Nephron progenitor cell (in vitro differentiated cells): ENCODE measurements at regions not wholly inside any gene's neighbourhood (a gene's known extent, or its start where the extent isn't known, plus 50 kb on each side); places are given as distances from the start of the nearest gene placed in this dataset.
"Not testable (repeated sequence)": the region's sequence is repeated elsewhere in the genome, so short reads cannot be mapped to it uniquely, and the experiment has no call there.

Experiments used
- DNase-seq: peaks from one replicate; pipeline ENCODE4 v3.0.0; 2021
- H3K27ac Mint-ChIP-seq: 2 replicates; pipeline ENCODE4 v1.8.0; 2021; ENCODE audit warnings: mild to moderate bottlenecking, moderate library complexity, mixed read lengths
- H3K27me3 Mint-ChIP-seq: 2 replicates; pipeline ENCODE4 v1.8.0; 2021; ENCODE audit warnings: mild to moderate bottlenecking, low read depth, mixed read lengths; ENCODE audit not compliant: poor library complexity
- H3K36me3 Mint-ChIP-seq: 2 replicates; pipeline ENCODE4 v1.8.0; 2021; ENCODE audit warnings: low read depth, mixed read lengths
- H3K4me1 Mint-ChIP-seq: 2 replicates; pipeline ENCODE4 v1.8.0; 2021; ENCODE audit warnings: mixed read lengths
- H3K4me3 Mint-ChIP-seq: 2 replicates; pipeline ENCODE4 v1.8.0; 2021; ENCODE audit warnings: mild to moderate bottlenecking, moderate library complexity, mixed read lengths
- H3K9me3 Mint-ChIP-seq: 2 replicates; pipeline ENCODE4 v1.8.0; 2021; ENCODE audit warnings: mild to moderate bottlenecking, moderate library complexity, mixed read lengths
- TF ChIP-seq, protein P1 (sequence below): fragments of 200-600 bp; sonication (generic); IDR thresholded peaks from 2 replicates; pipeline ENCODE4 v1.5.0; 2021; ENCODE audit warnings: antibody characterized with exemption

DNA sequence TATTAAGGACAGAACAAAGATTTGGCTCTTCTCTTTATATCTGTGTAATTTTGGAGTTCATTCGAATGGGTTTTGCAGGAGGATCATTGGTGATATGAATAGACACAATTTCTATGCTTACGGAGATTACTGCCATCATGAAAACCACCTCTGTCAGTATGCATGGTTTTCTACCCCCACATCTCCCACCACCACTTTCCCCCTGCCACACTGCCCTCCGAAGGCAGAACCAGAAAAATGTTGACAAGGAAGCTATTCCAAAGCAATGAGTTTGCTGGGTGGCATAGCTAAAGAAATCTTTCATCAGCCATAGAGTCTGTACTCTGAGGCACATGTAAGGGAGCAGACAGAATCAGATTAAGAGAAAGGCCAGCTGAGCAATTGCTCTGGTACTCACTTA lies 567.3 kb upstream of the ACTRT1 start:
- H3K27me3 Mint-ChIP-seq: peaks cover 8% of the 10 kb centered on the region
- no peak overlapping the region for H3K4me3 Mint-ChIP-seq
- H3K9me3 Mint-ChIP-seq: peaks cover 19% of the 10 kb centered on the region
- DNase-seq: no peak
- no peaks in the 10 kb centered on the region for H3K4me1 Mint-ChIP-seq
- H3K27ac Mint-ChIP-seq: no peak overlapping the region
- no peaks in the 10 kb centered on the region for H3K36me3 Mint-ChIP-seq
- TF ChIP-seq, protein P1, sequence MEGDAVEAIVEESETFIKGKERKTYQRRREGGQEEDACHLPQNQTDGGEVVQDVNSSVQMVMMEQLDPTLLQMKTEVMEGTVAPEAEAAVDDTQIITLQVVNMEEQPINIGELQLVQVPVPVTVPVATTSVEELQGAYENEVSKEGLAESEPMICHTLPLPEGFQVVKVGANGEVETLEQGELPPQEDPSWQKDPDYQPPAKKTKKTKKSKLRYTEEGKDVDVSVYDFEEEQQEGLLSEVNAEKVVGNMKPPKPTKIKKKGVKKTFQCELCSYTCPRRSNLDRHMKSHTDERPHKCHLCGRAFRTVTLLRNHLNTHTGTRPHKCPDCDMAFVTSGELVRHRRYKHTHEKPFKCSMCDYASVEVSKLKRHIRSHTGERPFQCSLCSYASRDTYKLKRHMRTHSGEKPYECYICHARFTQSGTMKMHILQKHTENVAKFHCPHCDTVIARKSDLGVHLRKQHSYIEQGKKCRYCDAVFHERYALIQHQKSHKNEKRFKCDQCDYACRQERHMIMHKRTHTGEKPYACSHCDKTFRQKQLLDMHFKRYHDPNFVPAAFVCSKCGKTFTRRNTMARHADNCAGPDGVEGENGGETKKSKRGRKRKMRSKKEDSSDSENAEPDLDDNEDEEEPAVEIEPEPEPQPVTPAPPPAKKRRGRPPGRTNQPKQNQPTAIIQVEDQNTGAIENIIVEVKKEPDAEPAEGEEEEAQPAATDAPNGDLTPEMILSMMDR: no peak

DNA sequence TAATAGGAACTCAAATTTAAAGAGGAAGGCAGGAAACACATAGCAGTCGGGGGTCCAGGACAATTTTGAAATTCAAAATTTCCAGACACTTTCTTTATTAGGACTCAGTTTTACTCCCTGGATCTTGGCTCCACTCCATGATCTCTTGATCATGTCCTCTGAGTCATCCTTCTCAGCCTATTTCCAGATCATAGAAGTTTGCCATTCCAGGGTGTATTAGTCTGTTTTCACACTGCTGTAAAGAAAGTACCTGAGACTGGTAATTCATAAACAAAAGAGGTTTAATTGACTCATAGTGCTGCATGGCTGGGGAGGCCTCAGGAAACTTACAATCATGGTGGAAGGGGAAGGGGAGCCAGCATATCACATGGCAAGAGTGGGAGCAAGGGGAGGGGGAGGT lies 564.7 kb upstream of the ACTRT1 start:
- TF ChIP-seq, protein P1: no peak
- Mint-ChIP-seq H3K36me3 (no peaks in the 10 kb centered on the region), H3K4me1 (no peaks in the 10 kb centered on the region), H3K9me3 (peaks cover 14% of the 10 kb centered on the region), H3K4me3 (no peak overlapping the region), H3K27ac (no peak overlapping the region), H3K27me3 (peaks cover 6% of the 10 kb centered on the region)
- no peak for DNase-seq

DNA sequence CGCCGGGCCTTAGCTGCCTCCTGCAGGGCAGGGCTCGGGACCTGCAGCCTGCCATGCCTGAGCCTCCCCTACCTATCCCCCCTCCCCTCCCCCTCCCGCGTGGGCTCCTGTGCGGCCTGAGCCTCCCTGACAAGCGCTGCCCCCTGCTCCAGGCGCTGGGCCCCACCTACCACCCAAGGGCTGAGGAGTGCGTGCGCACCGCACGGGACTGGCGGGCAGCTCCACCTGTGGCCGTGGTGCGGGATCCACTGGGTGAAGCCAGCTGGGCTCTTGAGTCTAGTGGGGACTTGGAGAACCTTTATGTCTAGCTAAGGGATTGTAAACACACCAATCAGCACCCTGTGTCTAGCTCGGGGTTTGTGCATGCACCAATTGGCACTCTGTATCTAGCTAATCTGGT lies 554.6 kb upstream of the ACTRT1 start:
- not testable (repeated sequence) for H3K27ac Mint-ChIP-seq, H3K4me3 Mint-ChIP-seq, H3K36me3 Mint-ChIP-seq, H3K4me1 Mint-ChIP-seq, H3K27me3 Mint-ChIP-seq, DNase-seq
- H3K9me3 Mint-ChIP-seq: peaks cover 35% of the 10 kb centered on the region

DNA sequence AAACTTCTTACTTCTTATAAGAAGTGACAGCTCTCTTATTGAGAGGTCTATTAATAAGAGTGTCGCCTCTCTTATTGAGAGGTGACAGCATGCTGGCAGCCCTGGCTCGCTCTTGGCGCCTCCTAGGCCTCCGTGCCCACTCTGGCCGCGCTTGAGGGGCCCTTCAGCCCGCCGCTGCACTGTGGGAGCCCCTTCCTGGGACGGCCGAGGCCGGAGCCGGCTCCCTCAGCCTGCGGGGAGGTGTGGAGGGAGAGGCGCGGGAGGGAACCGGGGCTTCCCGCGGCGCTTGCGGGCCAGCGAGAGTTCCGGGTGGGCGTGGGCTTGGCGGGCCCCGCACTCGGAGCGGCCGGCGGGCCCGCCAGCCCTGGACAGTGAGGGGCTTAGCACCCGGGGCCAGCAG lies 554.2 kb upstream of the ACTRT1 start:
- H3K4me3 Mint-ChIP-seq, H3K4me1 Mint-ChIP-seq, H3K36me3 Mint-ChIP-seq, DNase-seq, H3K27ac Mint-ChIP-seq, H3K27me3 Mint-ChIP-seq: not testable (repeated sequence)
- H3K9me3 Mint-ChIP-seq: peaks cover 33% of the 10 kb centered on the region

DNA sequence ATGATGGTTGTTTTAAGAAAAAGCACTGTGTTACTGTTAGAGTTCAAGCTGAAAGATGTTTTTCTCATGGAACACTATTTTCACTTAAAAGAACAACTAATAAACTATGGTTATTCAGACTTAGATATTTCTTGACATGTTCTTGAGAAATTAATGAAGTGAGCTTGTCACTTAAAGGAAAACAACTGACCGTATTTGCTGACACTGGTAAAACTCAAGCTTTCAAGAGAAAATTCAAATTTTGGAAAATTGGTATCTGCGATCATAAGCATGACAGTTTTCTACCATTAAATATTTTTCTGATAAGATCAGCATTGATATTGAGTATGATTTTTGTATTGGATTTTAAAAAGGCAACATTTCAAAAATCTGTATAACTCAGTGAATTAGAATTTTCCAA lies 549.5 kb upstream of the ACTRT1 start:
- H3K4me3 Mint-ChIP-seq: no peak overlapping the region
- no peak for DNase-seq
- peaks cover 8% of the 10 kb centered on the region for H3K9me3 Mint-ChIP-seq
- H3K4me1 Mint-ChIP-seq: no peaks in the 10 kb centered on the region
- no peak overlapping the region for H3K27ac Mint-ChIP-seq
- TF ChIP-seq, protein P1: no peak
- H3K36me3 Mint-ChIP-seq: no peaks in the 10 kb centered on the region
- H3K27me3 Mint-ChIP-seq: no peaks in the 10 kb centered on the region

DNA sequence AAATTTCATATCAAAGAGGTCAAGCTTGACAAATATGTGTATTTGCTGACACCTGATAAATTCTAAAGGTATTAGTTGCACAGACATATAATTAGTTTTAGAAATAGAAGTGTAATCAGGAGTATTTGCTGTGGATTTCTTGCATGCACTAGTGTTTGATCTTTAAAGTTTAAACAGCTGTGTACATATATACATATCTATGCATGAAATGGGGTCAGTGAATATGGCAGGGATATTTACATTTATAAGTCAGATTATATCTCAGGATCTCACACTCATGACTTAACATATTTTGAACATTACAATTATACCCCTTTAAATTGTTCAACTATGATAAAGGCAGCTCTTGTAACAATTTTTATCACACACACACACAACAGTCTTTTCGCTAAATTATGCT lies 547.4 kb upstream of the ACTRT1 start:
- Mint-ChIP-seq H3K4me1 (no peaks in the 10 kb centered on the region), H3K27ac (no peak overlapping the region), H3K36me3 (no peaks in the 10 kb centered on the region), H3K4me3 (no peak overlapping the region), H3K9me3 (peaks cover 28% of the 10 kb centered on the region), H3K27me3 (no peaks in the 10 kb centered on the region)
- TF ChIP-seq, protein P1: no peak
- DNase-seq: no peak

DNA sequence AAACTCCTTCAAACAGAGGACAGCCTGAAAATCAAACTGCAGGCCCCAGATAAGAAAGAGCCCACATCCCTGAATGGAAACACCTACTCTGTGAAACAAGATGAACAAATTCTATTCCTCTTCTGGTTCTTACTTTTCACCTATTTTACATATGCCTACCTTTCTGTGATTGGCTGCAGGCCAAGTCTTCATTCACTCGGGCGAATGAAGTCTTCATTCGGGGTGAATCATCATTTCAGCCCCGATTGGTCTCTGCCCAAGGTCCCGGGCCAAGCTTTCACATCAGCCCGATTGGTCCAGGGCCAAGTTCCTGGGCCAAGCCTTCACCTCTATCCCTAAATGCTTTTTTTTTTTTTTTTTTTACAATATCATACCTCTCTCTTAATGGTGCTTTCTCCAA lies 529.8 kb upstream of the ACTRT1 start:
- no peaks in the 10 kb centered on the region for H3K4me1 Mint-ChIP-seq
- H3K9me3 Mint-ChIP-seq: peaks cover 10% of the 10 kb centered on the region
- DNase-seq: no peak
- TF ChIP-seq, protein P1: no peak
- H3K4me3 Mint-ChIP-seq: no peak overlapping the region
- H3K36me3 Mint-ChIP-seq: no peaks in the 10 kb centered on the region
- H3K27ac Mint-ChIP-seq: no peak overlapping the region
- no peaks in the 10 kb centered on the region for H3K27me3 Mint-ChIP-seq
